Activated CD8-positive, alpha-beta memory T cell treated with anti-CD3 and anti-CD28 coated beads, Interleukin-2, amount 10 ng/mL, durations not matched to agents 7 days and 5 days (primary cell): ENCODE measurements at regions not wholly inside any gene's neighbourhood (a gene's known extent, or its start where the extent isn't known, plus 50 kb on each side); places are given as distances from the start of the nearest gene placed in this dataset.
"Not testable (repeated sequence)": the region's sequence is repeated elsewhere in the genome, so short reads cannot be mapped to it uniquely, and the experiment has no call there.

ENCODE experiments used
- ATAC-seq: fragments of 150-1000 bp; cut with Tn5 transposase; one replicate; pipeline ENCODE4 v1.10.0; 2021; ENCODE audit warnings: moderate library complexity
- CTCF ChIA-PET: fragments of 350-600 bp; sonication (Branson Sonifier 250); formaldehyde crosslinking; loops from one replicate; lab custom pipeline; 2021; ENCODE audit warnings: antibody characterized with exemption; lab: Charles Lee
- DNase-seq: peaks from one replicate; pipeline ENCODE4 v3.0.0-alpha.2; 2020
- H3K27ac Mint-ChIP-seq: one replicate; pipeline ENCODE4 v1.8.0; 2021; ENCODE audit warnings: mild to moderate bottlenecking, mixed read lengths
- H3K27me3 Mint-ChIP-seq: one replicate; pipeline ENCODE4 v1.8.0; 2021; ENCODE audit warnings: mixed read lengths
- H3K36me3 Mint-ChIP-seq: one replicate; pipeline ENCODE4 v1.8.0; 2021; ENCODE audit warnings: mild to moderate bottlenecking, mixed read lengths
- H3K4me1 Mint-ChIP-seq: one replicate; pipeline ENCODE4 v1.8.0; 2021; ENCODE audit warnings: mixed read lengths
- H3K4me3 Mint-ChIP-seq: one replicate; pipeline ENCODE4 v1.8.0; 2021; ENCODE audit warnings: mild to moderate bottlenecking, moderate library complexity, mixed read lengths
- H3K9me3 Mint-ChIP-seq: one replicate; pipeline ENCODE4 v1.8.0; 2022; ENCODE audit warnings: low read depth, mixed read lengths

- Mint-ChIP-seq H3K27ac (no peak overlapping the region), H3K4me3 (no peak overlapping the region), H3K9me3 (no peaks in the 10 kb centered on the region), H3K4me1 (no peaks in the 10 kb centered on the region), H3K27me3 (no peaks in the 10 kb centered on the region), H3K36me3 (no peaks in the 10 kb centered on the region)
- CTCF ChIA-PET: no interaction called here
- ATAC-seq: no peak
- DNase-seq: no peak
Measured at GRCh38 chr4:158042591-158043030, 130.2 kb downstream of the GASK1B start.

GRCh38 chr4:158038718-158039117, 134.1 kb downstream of the GASK1B start:
- H3K9me3 Mint-ChIP-seq: no peaks in the 10 kb centered on the region
- H3K4me3 Mint-ChIP-seq: no peak overlapping the region
- H3K27ac Mint-ChIP-seq: no peak overlapping the region
- no peaks in the 10 kb centered on the region for H3K36me3 Mint-ChIP-seq
- H3K27me3 Mint-ChIP-seq: no peaks in the 10 kb centered on the region
- no peak for DNase-seq
- no peaks in the 10 kb centered on the region for H3K4me1 Mint-ChIP-seq
- ATAC-seq: no peak
- CTCF ChIA-PET: no interaction called here

GRCh38 chr4:158036998-158037397, 135.8 kb downstream of the GASK1B start:
- Mint-ChIP-seq H3K9me3 (no peaks in the 10 kb centered on the region), H3K4me1 (no peaks in the 10 kb centered on the region), H3K27me3 (no peaks in the 10 kb centered on the region), H3K4me3 (no peak overlapping the region), H3K27ac (no peak overlapping the region), H3K36me3 (no peaks in the 10 kb centered on the region)
- ATAC-seq: no peak
- CTCF ChIA-PET: no interaction called here
- DNase-seq: no peak

- no peaks in the 10 kb centered on the region for H3K27me3 Mint-ChIP-seq
- ATAC-seq (no peak), DNase-seq (no peak)
- H3K9me3 Mint-ChIP-seq: no peaks in the 10 kb centered on the region
- no peaks in the 10 kb centered on the region for H3K36me3 Mint-ChIP-seq
- no peak overlapping the region for H3K27ac Mint-ChIP-seq
- H3K4me3 Mint-ChIP-seq: no peak overlapping the region
- no peaks in the 10 kb centered on the region for H3K4me1 Mint-ChIP-seq
- CTCF ChIA-PET: no interaction called here
Measured at GRCh38 chr4:158035662-158036195, 137.1 kb downstream of the GASK1B start.

GRCh38 chr4:158033416-158034120, 139.3 kb downstream of the GASK1B start:
- no peak for DNase-seq
- H3K36me3 Mint-ChIP-seq: no peaks in the 10 kb centered on the region
- H3K9me3 Mint-ChIP-seq: no peaks in the 10 kb centered on the region
- no peak for ATAC-seq
- no peak overlapping the region for H3K4me3 Mint-ChIP-seq
- H3K27me3 Mint-ChIP-seq: no peaks in the 10 kb centered on the region
- CTCF ChIA-PET: no interaction called here
- no peaks in the 10 kb centered on the region for H3K4me1 Mint-ChIP-seq
- no peak overlapping the region for H3K27ac Mint-ChIP-seq

GRCh38 chr4:158032733-158033415, 140.0 kb downstream of the GASK1B start:
- DNase-seq (no peak), ATAC-seq (no peak)
- no peaks in the 10 kb centered on the region for H3K36me3 Mint-ChIP-seq
- H3K9me3 Mint-ChIP-seq: no peaks in the 10 kb centered on the region
- H3K4me1 Mint-ChIP-seq: no peaks in the 10 kb centered on the region
- no peak overlapping the region for H3K27ac Mint-ChIP-seq
- no peaks in the 10 kb centered on the region for H3K27me3 Mint-ChIP-seq
- CTCF ChIA-PET: no interaction called here
- no peak overlapping the region for H3K4me3 Mint-ChIP-seq

DNA sequence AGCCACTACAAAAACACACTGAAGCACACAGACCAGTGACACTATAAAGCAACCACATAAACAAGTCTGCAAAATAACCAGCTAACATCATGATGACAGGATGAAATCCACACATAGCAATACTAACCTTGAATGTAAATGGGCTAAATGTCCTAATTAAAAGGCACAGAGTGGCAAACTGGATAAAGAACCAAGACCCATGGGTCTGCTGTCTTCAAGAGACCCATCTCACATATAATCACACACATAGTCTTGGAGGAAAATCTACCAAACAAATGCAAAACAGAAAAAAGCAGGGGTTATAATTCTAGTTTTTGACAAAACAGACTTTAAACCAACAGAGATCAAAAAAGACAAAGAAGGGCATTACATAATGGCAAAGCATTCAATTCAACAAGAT, 144.4 kb downstream of the GASK1B start:
- H3K27me3 Mint-ChIP-seq, H3K4me1 Mint-ChIP-seq, H3K9me3 Mint-ChIP-seq, ATAC-seq, H3K27ac Mint-ChIP-seq, DNase-seq, H3K36me3 Mint-ChIP-seq, H3K4me3 Mint-ChIP-seq, CTCF ChIA-PET: not testable (repeated sequence)

DNA sequence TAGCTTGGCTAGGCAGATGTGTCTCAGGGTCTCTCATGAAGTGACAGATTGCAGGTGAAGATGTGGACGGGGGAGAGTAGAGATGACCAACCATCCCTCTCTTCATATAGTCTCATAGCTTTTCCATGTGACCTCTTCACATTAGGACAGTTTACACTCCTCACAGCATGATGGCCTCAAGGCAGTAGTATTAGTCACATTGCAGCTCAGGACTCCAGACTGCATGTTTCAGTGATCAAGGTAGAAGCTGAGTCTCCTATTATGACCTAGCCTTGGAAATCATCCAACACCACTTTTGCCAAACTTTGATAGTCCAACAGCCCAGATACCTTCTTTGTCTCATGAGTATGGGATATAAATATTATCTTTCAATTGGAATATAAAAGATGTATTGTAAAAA, 147.7 kb downstream of the GASK1B start:
- DNase-seq: no peak
- H3K27ac Mint-ChIP-seq: no peak overlapping the region
- CTCF ChIA-PET: no interaction called here
- no peaks in the 10 kb centered on the region for H3K4me1 Mint-ChIP-seq
- no peak for ATAC-seq
- H3K9me3 Mint-ChIP-seq: no peaks in the 10 kb centered on the region
- no peaks in the 10 kb centered on the region for H3K36me3 Mint-ChIP-seq
- H3K27me3 Mint-ChIP-seq: no peaks in the 10 kb centered on the region
- no peak overlapping the region for H3K4me3 Mint-ChIP-seq

- CTCF ChIA-PET: no interaction called here
Measured at GRCh38 chr4:158020734-158021346, 152.0 kb downstream of the GASK1B start.

DNA sequence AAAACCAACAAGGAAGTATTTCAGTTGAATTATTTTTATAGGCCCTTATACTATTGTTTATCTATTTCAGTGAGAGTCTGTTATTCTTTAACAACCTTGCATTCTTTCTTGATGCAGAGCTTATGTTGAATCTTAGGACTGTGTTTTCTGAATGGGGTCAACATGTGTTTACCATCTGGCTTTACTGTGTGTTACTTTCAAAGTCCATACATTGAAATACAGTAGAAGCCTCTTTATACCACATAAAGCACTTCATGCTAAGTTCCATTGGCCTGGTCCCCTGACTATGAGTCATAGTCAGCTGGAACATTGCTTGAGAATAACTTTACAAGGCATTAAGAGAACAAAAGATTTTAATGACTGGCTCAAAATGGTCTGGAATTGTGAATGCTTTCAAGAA, 152.6 kb downstream of the GASK1B start:
- CTCF ChIA-PET: no interaction called here
- DNase-seq (no peak), ATAC-seq (no peak)
- Mint-ChIP-seq H3K4me1 (no peaks in the 10 kb centered on the region), H3K27me3 (no peaks in the 10 kb centered on the region), H3K27ac (no peak overlapping the region), H3K36me3 (no peaks in the 10 kb centered on the region), H3K4me3 (no peak overlapping the region), H3K9me3 (no peaks in the 10 kb centered on the region)

More at GRCh38 chr4:158020734-158021346, 152.0 kb downstream of the GASK1B start:
- ATAC-seq (no peak), DNase-seq (no peak)
- Mint-ChIP-seq H3K4me3 (no peak overlapping the region), H3K27me3 (no peaks in the 10 kb centered on the region), H3K27ac (no peak overlapping the region), H3K36me3 (no peaks in the 10 kb centered on the region), H3K9me3 (no peaks in the 10 kb centered on the region), H3K4me1 (no peaks in the 10 kb centered on the region)

GRCh38 chr4:158018831-158019230, 154.0 kb downstream of the GASK1B start:
- no peaks in the 10 kb centered on the region for H3K27me3 Mint-ChIP-seq
- no peaks in the 10 kb centered on the region for H3K36me3 Mint-ChIP-seq

DNA sequence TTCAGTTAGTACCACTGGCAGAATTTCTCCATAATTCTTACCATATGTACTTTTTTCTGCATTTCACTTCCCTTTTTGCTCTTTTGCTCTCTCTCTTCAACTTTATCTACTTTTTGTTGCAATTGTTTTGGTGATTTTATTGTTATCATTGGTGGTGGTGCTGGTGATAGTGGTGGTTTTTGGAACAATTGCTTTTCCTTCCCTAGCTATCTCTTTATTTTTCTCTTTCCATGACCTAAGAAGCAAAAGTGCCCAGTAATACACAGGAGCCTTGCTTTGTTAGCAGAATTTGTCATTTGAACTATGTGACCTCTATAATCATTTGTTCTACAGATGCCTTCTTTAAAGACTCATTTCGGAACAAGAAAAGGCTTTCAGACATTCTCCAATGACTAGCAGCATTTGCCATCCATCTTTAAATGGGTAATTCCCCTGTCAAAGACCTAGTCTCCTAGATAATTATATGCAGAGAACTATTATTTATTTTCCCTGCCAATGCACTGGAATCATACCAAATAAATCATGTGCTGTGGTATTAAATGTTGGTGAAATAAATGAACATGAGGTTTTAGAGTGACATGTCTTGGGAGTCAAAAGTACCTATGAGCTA, 154.5 kb downstream of the GASK1B start:
- Mint-ChIP-seq H3K4me3 (no peak overlapping the region), H3K4me1 (no peaks in the 10 kb centered on the region), H3K9me3 (no peaks in the 10 kb centered on the region), H3K27ac (no peak overlapping the region), H3K36me3 (no peaks in the 10 kb centered on the region), H3K27me3 (no peaks in the 10 kb centered on the region)
- no peak for ATAC-seq
- CTCF ChIA-PET: no interaction called here
- DNase-seq: no peak

More at GRCh38 chr4:158018831-158019230, 154.0 kb downstream of the GASK1B start:
- CTCF ChIA-PET: no interaction called here
- DNase-seq (no peak), ATAC-seq (no peak)
- Mint-ChIP-seq H3K4me1 (no peaks in the 10 kb centered on the region), H3K9me3 (no peaks in the 10 kb centered on the region), H3K27ac (no peak overlapping the region), H3K4me3 (no peak overlapping the region)

- Mint-ChIP-seq H3K36me3 (no peaks in the 10 kb centered on the region), H3K27ac (no peak overlapping the region), H3K27me3 (no peaks in the 10 kb centered on the region), H3K9me3 (no peaks in the 10 kb centered on the region), H3K4me3 (no peak overlapping the region), H3K4me1 (no peaks in the 10 kb centered on the region)
- ATAC-seq (no peak), DNase-seq (no peak)
- CTCF ChIA-PET: no interaction called here
Measured at GRCh38 chr4:158016511-158016910, 156.3 kb downstream of the GASK1B start.
